H1 (cell line): ENCODE measurements at regions not wholly inside any gene's neighbourhood (a gene's known extent, or its start where the extent isn't known, plus 50 kb on each side); places are given as distances from the start of the nearest gene placed in this dataset.

Experiments used
- CTCF ChIA-PET: fragments of 300-600 bp; sonication (Branson Sonifier 250); formaldehyde crosslinking; loops from one replicate; lab custom pipeline; 2021; ENCODE audit not compliant: partially characterized antibody; lab: Charles Lee
- POLR2A ChIA-PET: fragments of 300-600 bp; sonication (Branson Sonifier 250); formaldehyde crosslinking; loops from one replicate; lab custom pipeline; 2021; ENCODE audit warnings: inconsistent platforms; ENCODE audit not compliant: partially characterized antibody; lab: Charles Lee
- DNase-seq, 2 experiments: peaks; one replicate each; pipeline versions ENCODE4 v3.0.0 to v3.0.0-alpha.2; 2010 to 2022; ENCODE audit warnings: low spot score in 2 of 2, low read depth in 1 of 2, mixed read lengths in 1 of 2
- FAIRE-seq: peaks from 2 replicates; lab custom pipeline; 2011; peaks lifted over from hg19 to GRCh38; lab: Jason Lieb, UNC
- H2AFZ ChIP-seq: 2 replicates; pipeline ENCODE4 v1.8.1; 2012; ENCODE audit warnings: low read length, inconsistent platforms
- H2AK5ac ChIP-seq: 2 replicates; pipeline ENCODE4 v1.6.1; 2013; ENCODE audit warnings: low read depth, low read length
- H2BK120ac ChIP-seq: replicated peaks from 2 replicates; pipeline ENCODE3; 2013; ENCODE audit warnings: low read depth, low read length, inconsistent platforms
- H2BK12ac ChIP-seq: 2 replicates; pipeline ENCODE4 v1.6.1; 2013; ENCODE audit warnings: low read depth, low read length
- H2BK15ac ChIP-seq: 2 replicates; pipeline ENCODE4 v1.6.1; 2013; ENCODE audit warnings: low read length
- H2BK20ac ChIP-seq: 2 replicates; pipeline ENCODE4 v1.6.1; 2013; ENCODE audit warnings: low read length
- H2BK5ac ChIP-seq: 2 replicates; pipeline ENCODE4 v1.6.1; 2013; ENCODE audit warnings: low read depth, low read length
- H3K14ac ChIP-seq: 2 replicates; pipeline ENCODE4 v1.6.1; 2013; ENCODE audit warnings: inconsistent platforms; ENCODE audit not compliant: insufficient read length
- H3K18ac ChIP-seq: 2 replicates; pipeline ENCODE4 v1.6.1; 2013; ENCODE audit warnings: low read length; ENCODE audit errors: extremely low read depth
- H3K23ac ChIP-seq: 2 replicates; pipeline ENCODE4 v1.6.1; 2013; ENCODE audit warnings: inconsistent platforms; ENCODE audit not compliant: insufficient read length
- H3K23me2 ChIP-seq: 2 replicates; pipeline ENCODE4 v1.6.1; 2013; ENCODE audit warnings: low read depth, low read length
- H3K27ac ChIP-seq: 2 replicates; pipeline ENCODE4 v1.6.1; 2011; ENCODE audit warnings: low read depth, low read length, inconsistent platforms
- H3K27me3 ChIP-seq, 4 experiments: replicated peaks in 1 of 4; 1 replicate in 1 of 4; 2 replicates in 3 of 4; pipeline versions ENCODE4 v1.6.1 to v1.8.1; 2011 to 2013; ENCODE audit warnings: low read length in 3 of 4, mild to moderate bottlenecking in 3 of 4, inconsistent platforms in 2 of 4, mixed read lengths in 2 of 4, moderate library complexity in 1 of 4; ENCODE audit not compliant: control insufficient read depth in 3 of 4, insufficient read depth in 3 of 4; ENCODE audit errors: extremely low read depth in 1 of 4
- H3K36me3 ChIP-seq, 4 experiments: 2 replicates each; pipeline versions ENCODE4 v1.6.1 to v1.8.1; 2011 to 2013; ENCODE audit warnings: mild to moderate bottlenecking in 4 of 4, low read length in 3 of 4, moderate library complexity in 2 of 4, control low read depth in 1 of 4, inconsistent platforms in 1 of 4; ENCODE audit not compliant: insufficient read depth in 4 of 4, control insufficient read depth in 2 of 4
- H3K4ac ChIP-seq: replicated peaks from 2 replicates; pipeline ENCODE3; 2013; ENCODE audit warnings: low read length, low read depth, mixed read lengths, inconsistent platforms; ENCODE audit not compliant: insufficient read length
- H3K4me1 ChIP-seq, 4 experiments: replicated peaks in 1 of 4; 1 replicate in 1 of 4; 2 replicates in 3 of 4; pipeline versions ENCODE4 v1.6.1 to v1.8.1; 2011 to 2013; ENCODE audit warnings: low read length in 3 of 4, inconsistent platforms in 2 of 4, mixed read lengths in 1 of 4; ENCODE audit not compliant: insufficient read depth in 4 of 4, control insufficient read depth in 3 of 4
- H3K4me2 ChIP-seq, 2 experiments: 2 replicates each; pipeline versions ENCODE4 v1.6.1 to v1.8.1; 2011 to 2013; ENCODE audit warnings: low read depth in 2 of 2, low read length in 2 of 2, control low read depth in 1 of 2, inconsistent platforms in 1 of 2, mild to moderate bottlenecking in 1 of 2; ENCODE audit not compliant: insufficient read depth in 1 of 2
- H3K4me3 ChIP-seq, 4 experiments: fragments of 200-600, 300-600 bp in 1 of 4; sonication (generic), shearing (Covaris generic), sonication (Bioruptor Twin) in 1 of 4; 2 replicates each; pipeline versions ENCODE4 v1.5.1 to v1.8.1; 2011 to 2016; ENCODE audit warnings: low read length in 4 of 4, low read depth in 3 of 4, control low read depth in 2 of 4, inconsistent platforms in 2 of 4, mild to moderate bottlenecking in 2 of 4, mixed read lengths in 1 of 4, moderate library complexity in 1 of 4; ENCODE audit not compliant: insufficient read depth in 2 of 4; ENCODE audit errors: extremely low read depth in 1 of 4
- H3K56ac ChIP-seq: replicated peaks from 2 replicates; pipeline ENCODE3; 2013; ENCODE audit warnings: low read depth, mild to moderate bottlenecking, mixed read lengths, low read length, inconsistent platforms; ENCODE audit not compliant: insufficient read length
- H3K79me1 ChIP-seq: 2 replicates; pipeline ENCODE4 v1.6.1; 2013; ENCODE audit warnings: low read depth, low read length, control low read depth
- H3K79me2 ChIP-seq, 2 experiments: 2 replicates each; pipeline versions ENCODE4 v1.6.1 to v1.8.1; 2012 to 2013; ENCODE audit warnings: low read length in 2 of 2, mild to moderate bottlenecking in 2 of 2, inconsistent platforms in 1 of 2; ENCODE audit not compliant: insufficient read depth in 2 of 2, control insufficient read depth in 1 of 2
- H3K9ac ChIP-seq, 4 experiments: replicated peaks in 1 of 4; 1 replicate in 1 of 4; 2 replicates in 3 of 4; pipeline versions ENCODE4 v1.6.1 to v1.8.1; 2011 to 2013; ENCODE audit warnings: low read depth in 3 of 4, low read length in 3 of 4, control low read depth in 2 of 4, mild to moderate bottlenecking in 2 of 4, moderate library complexity in 2 of 4, inconsistent platforms in 1 of 4; ENCODE audit errors: extremely low read depth in 1 of 4
- H3K9me3 ChIP-seq, 2 experiments: 2 replicates each; pipeline versions ENCODE4 v1.6.1 to v1.8.1; 2012 to 2013; ENCODE audit warnings: mild to moderate bottlenecking in 2 of 2, moderate library complexity in 2 of 2, control low read depth in 1 of 2, inconsistent platforms in 1 of 2, low read depth in 1 of 2, low read length in 1 of 2, mixed read lengths in 1 of 2; ENCODE audit not compliant: insufficient read depth in 2 of 2
- H4K20me1 ChIP-seq, 2 experiments: replicated peaks in 1 of 2; 2 replicates each; pipeline versions ENCODE3 to v1.8.1; 2011 to 2013; ENCODE audit warnings: inconsistent platforms in 2 of 2, low read length in 2 of 2, mild to moderate bottlenecking in 1 of 2; ENCODE audit not compliant: insufficient read depth in 2 of 2, control insufficient read depth in 1 of 2
- H4K5ac ChIP-seq: 2 replicates; pipeline ENCODE4 v1.6.1; 2013; ENCODE audit warnings: low read length, low read depth, mixed read lengths, inconsistent platforms; ENCODE audit not compliant: insufficient read length
- H4K8ac ChIP-seq: 2 replicates; pipeline ENCODE4 v1.8.0; 2013; ENCODE audit warnings: mild to moderate bottlenecking, moderate library complexity, low read length, inconsistent platforms; ENCODE audit not compliant: insufficient read depth; ENCODE audit errors: extremely low read depth
- H4K91ac ChIP-seq: replicated peaks from 2 replicates; pipeline ENCODE3; 2013; ENCODE audit warnings: low read length, mixed read lengths, inconsistent platforms; ENCODE audit not compliant: insufficient read length
- NRF1 ChIP-seq: IDR thresholded peaks from 2 replicates; pipeline ENCODE4 v1.6.1; 2011; ENCODE audit warnings: mild to moderate bottlenecking, low read depth, low read length, improper control_type of control experiment
- SP2 ChIP-seq: IDR thresholded peaks from 2 replicates; pipeline ENCODE4 v1.6.1; 2012; ENCODE audit warnings: mild to moderate bottlenecking, low read length, inconsistent platforms
- TAF7 ChIP-seq: optimal IDR thresholded peaks from 2 replicates; pipeline ENCODE3; 2011; ENCODE audit warnings: low read depth, mild to moderate bottlenecking, inconsistent platforms, low read length, moderate library complexity, borderline replicate concordance
- TCF12 ChIP-seq: IDR thresholded peaks from 2 replicates; pipeline ENCODE4 v1.6.1; 2011; ENCODE audit warnings: low read depth, mild to moderate bottlenecking, low read length
- TF ChIP-seq, protein P1 (sequence below): IDR thresholded peaks from 2 replicates; pipeline ENCODE4 v1.6.1; 2012; ENCODE audit warnings: inconsistent platforms
- TF ChIP-seq, protein P2 (sequence below): IDR thresholded peaks from 2 replicates; pipeline ENCODE4 v1.6.1; 2012; ENCODE audit warnings: inconsistent platforms
- TF ChIP-seq, protein P3 (sequence below): IDR thresholded peaks from 2 replicates; pipeline ENCODE4 v1.6.1; 2012; ENCODE audit warnings: low read length, inconsistent platforms

DNA sequence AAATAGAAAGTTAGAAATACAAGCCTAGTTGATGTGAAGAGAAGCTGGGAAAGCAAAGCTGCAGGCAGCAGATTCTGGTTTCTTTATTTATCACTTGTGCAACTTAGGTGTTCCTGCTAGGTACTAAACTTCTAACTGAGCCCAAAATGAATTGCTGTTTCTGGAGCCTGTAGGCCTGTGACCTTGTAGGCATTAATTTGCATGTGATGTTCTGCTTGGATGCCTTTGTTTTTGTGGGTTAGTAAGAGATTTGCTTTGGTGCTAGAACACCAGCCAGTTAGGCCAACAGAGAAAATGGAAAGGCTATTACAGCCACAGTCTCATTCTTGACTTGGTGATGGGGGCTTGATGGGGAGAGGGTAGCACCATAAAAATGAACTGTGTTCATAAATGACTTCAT lies 370.7 kb downstream of the PPP1R3A start:
- Histone ChIP-seq H2BK5ac (no peak overlapping the region), H2BK15ac (no peak overlapping the region), H2BK20ac (no peak overlapping the region), H3K14ac (no peak overlapping the region), H3K79me2 (no peaks in the 10 kb centered on the region), H3K9me3 (peaks cover 20 to 45% of the 10 kb centered on the region in 2 experiments; a peak in 3 of 4 replicates), H2AFZ (no peak overlapping the region), H3K18ac (no peak overlapping the region), H4K8ac (no peak overlapping the region), H3K27me3 (no peaks in the 10 kb centered on the region), H3K79me1 (no peaks in the 10 kb centered on the region), H3K36me3 (no peaks in the 10 kb centered on the region), H3K23ac (no peak overlapping the region), H3K4me1 (no peaks in the 10 kb centered on the region), H3K4me2 (no peak overlapping the region), H3K27ac (no peak overlapping the region), H4K20me1 (no peaks in the 10 kb centered on the region), H4K91ac (no peak overlapping the region), H2BK120ac (no peak overlapping the region), H3K4ac (no peak overlapping the region), H3K4me3 (no peak overlapping the region; a peak in 1 of 8 replicates), H2AK5ac (no peak overlapping the region), H4K5ac (no peak overlapping the region), H3K9ac (no peak overlapping the region), H2BK12ac (no peak overlapping the region), H3K23me2 (no peaks in the 10 kb centered on the region), H3K56ac (peak overlapping the region; percentile 26)
- FAIRE-seq (no peak), DNase-seq (no peak)
- TF ChIP-seq, protein P1, sequence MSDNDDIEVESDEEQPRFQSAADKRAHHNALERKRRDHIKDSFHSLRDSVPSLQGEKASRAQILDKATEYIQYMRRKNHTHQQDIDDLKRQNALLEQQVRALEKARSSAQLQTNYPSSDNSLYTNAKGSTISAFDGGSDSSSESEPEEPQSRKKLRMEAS = no peak
- TF ChIP-seq SP2 (no peak), NRF1 (no peak), TAF7 (no peak), TCF12 (no peak)
- TF ChIP-seq, protein P2, sequence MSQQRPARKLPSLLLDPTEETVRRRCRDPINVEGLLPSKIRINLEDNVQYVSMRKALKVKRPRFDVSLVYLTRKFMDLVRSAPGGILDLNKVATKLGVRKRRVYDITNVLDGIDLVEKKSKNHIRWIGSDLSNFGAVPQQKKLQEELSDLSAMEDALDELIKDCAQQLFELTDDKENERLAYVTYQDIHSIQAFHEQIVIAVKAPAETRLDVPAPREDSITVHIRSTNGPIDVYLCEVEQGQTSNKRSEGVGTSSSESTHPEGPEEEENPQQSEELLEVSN = no peak
- TF ChIP-seq, protein P3, sequence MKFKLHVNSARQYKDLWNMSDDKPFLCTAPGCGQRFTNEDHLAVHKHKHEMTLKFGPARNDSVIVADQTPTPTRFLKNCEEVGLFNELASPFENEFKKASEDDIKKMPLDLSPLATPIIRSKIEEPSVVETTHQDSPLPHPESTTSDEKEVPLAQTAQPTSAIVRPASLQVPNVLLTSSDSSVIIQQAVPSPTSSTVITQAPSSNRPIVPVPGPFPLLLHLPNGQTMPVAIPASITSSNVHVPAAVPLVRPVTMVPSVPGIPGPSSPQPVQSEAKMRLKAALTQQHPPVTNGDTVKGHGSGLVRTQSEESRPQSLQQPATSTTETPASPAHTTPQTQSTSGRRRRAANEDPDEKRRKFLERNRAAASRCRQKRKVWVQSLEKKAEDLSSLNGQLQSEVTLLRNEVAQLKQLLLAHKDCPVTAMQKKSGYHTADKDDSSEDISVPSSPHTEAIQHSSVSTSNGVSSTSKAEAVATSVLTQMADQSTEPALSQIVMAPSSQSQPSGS = no peak
- CTCF ChIA-PET = interaction anchor here (0.7 kb wide), 1 partner anchor 13 kb away, joined by 3 read pairs; no protein-coding TSS in a partner anchor
- POLR2A ChIA-PET = no interaction called here
